HS-5 (cell line): ENCODE measurements at regions not wholly inside any gene's neighbourhood (a gene's known extent, or its start where the extent isn't known, plus 50 kb on each side); places are given as distances from the start of the nearest gene placed in this dataset.

Source experiments
- DNase-seq: peaks from one replicate; pipeline ENCODE4 v3.0.0-alpha.2; 2012; ENCODE audit warnings: low read depth

DNA sequence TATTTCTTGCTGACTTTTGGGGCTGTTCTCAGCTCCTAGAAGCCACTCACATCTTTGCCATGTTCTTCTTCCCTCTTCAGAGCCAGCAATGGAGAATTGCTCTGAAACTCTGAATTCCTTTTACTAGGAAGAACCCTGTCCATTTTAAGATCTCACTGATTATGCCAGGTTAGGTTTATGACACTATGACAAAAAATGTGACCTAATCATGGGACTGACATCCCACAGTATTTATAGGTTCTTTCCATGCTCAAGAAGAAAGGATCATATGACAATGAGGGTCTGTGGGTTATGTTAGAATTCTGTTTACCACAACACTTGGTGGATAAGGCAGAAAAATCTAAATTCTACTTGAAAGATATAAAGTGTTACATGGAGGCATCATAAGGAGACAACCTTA lies 263.3 kb upstream of the CITED2 start:
- DNase-seq, result no peak

GRCh38 chr6:139636391-139636790 lies 261.9 kb upstream of the CITED2 start:
- DNase-seq, result no peak

- no peak for DNase-seq
These were observed 261.1 kb upstream of the CITED2 start for GRCh38 chr6:139635401-139636130.

- DNase-seq, result no peak
These were observed 258.4 kb upstream of the CITED2 start for GRCh38 chr6:139632840-139633239.

- DNase-seq, result no peak
These were observed 253.8 kb upstream of the CITED2 start for GRCh38 chr6:139628270-139628669.

DNA sequence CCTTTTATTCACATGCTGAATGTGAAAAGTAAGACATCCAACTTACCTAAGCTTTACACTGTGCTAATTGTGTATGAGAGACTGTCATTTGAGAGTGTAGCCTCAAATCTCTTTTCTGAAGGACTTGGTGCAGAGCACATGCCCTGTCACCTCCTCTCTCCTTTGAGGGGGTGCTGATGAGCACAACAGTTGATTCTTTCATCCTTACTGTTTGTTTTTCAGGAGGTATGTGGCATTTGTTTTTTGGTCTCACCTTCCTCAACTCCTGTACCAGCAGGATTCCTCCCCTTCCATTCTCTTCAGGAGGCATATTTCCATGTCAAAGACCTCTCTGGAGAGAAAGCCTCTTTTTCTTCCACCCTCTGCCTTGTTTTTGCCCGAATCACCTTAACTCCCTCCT lies 252.6 kb upstream of the CITED2 start:
- no peak for DNase-seq

GRCh38 chr6:139625998-139626975 lies 251.8 kb upstream of the CITED2 start:
- DNase-seq, result no peak

DNA sequence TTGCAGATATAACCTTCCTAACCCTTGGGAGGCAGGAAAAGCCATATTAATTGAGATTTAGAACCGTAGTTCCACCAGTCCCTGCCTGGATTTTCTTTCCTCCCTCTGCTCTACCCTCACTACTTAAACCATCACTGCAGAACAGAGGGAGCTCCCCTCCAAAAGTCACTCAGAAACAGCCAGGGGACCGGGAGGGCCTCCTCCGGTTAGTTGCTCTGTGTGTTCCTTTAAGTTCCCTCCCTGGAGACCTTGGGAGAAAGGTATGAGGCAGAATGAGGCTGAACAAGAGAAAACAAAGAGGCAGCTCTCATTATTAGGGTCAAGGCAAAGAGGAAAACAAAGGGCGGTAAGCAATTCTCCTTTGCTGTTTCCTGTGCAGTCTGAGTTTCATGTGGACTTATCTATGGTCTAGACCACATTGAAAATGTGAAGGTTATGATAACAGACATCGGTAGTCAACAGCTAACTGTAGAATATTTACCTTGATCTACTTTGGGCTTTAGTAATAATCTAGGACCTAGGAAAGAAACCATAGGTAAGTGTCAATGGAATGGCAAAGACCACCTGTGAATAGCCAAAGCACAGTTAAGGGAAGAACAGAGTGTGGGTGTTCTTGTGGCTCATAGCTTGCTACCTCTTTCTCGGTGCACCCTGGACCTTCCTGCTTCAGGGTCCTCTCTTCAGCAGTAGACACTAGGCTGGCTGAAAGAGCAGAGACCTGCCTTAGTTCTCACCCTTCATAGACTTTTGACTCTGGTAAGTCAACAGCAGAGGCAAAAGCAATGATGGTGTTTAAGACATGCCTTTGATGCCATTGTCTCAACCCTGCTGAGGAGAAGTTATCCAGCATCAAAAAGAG lies 250.9 kb upstream of the CITED2 start:
- DNase-seq, result no peak

DNA sequence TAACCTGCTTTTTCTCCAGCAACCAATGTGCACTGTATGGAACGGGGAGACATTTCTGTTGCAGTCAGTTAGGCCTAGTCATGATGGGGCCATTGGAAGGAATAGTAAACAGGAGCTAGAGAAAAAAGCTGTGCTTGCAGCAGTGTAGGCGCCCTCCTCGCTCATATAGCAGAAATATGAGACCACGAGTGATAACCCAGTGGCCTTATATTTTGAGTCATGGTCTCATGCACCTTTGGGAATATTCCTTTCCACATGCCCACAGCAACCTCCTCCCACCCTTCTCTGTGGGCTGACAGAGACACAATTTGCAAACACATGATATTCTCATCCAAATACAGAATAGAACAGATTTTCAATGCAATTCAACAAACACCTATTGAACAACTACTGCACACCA lies 248.9 kb upstream of the CITED2 start:
- no peak for DNase-seq

- DNase-seq, result no peak
These were observed 239.0 kb upstream of the CITED2 start for GRCh38 chr6:139613496-139613895.

- DNase-seq, result no peak
These were observed 237.7 kb upstream of the CITED2 start for GRCh38 chr6:139612135-139612465.

DNA sequence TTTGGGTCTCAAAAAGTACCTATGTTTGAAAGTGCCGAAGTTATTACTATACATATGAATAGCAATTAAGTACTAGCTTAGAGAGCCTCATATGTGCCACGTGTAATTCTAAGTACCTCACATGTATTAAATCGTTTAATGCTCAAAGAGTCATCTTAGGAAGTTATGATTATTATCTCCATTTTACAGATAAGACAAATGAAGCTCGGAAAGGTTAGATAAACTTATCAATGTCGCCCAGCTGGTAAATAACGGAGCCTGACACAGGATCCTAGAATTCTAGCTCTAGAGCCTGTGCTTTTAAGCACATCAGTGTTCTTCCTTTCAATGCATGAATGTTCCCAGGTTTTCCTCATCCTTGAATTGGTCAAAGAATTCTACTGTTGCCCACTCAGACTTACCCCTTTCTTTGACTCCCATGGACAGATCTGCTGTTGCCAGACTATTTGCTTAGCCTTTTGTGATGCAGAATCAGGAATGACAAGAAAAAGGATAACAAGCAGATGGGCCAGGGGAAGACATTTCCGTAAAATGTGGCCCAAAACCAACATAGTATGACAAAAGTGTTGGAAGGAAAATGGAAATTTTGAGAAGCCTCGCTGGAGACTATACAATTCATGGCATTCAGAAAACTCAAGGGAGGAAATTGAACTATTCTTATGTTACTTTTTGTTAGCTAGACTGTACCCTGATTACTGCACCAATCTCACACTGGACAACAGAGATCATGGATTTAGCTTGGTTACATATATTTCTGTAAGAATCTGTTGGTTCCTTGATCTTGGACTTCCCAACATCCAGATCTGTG lies 237.1 kb upstream of the CITED2 start:
- DNase-seq, result no peak

DNA sequence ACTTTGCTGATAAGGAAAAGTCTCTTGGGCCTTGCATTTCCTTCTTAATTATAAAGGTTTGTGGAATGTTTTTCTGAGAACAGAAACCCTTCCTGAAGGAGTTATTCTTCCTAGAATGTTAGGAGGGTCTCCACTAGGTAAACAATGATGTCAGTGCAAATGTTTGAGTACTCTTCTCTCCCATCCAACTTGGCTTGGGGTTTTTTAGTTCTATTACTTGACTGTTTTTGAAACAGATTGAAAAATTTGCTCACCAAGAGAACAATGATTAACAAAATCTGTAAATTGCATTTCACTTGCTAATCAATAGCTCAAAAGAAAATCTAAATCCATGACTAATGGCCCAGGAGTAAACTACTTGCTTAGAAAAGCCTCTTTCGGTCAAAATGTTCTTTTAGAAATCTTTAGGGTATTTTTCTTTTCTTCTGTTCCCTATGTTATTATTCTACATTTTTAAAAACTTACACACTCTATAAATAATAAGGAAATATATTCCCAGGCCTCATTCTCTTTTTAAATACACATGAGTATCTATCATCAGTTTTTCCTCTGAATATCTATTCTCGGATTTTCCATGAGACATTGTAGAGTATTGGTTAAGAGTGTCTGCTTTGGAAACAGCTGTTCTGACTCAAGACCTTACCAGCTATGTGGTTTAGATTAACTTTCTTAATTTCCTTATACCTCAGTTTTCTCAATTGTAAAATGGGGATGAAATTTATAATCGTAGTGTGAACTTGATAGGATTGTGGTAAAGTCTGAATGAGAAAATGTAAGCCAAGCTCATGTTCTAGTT lies 234.2 kb upstream of the CITED2 start:
- DNase-seq, result no peak

DNA sequence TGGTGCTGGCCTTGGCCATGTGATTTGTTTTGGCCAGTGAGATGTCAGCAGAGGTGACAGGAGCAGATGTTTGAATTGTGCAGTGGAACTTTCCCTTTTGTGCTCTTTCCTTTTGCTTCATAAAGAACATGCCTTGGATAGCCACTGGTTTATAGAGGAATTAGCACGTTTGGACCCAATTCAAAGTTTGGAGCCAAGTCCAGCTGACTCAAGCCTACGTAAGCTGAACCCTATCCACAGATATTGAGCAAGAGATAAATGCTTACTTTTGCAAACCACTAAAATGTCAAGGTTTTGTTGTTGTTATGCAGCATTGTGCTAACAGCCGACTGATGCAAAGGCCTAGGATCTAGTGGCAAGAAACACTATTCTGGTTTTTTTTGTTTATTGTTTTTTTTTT lies 230.9 kb upstream of the CITED2 start:
- DNase-seq, result no peak

GRCh38 chr6:139603581-139603980 lies 229.1 kb upstream of the CITED2 start:
- DNase-seq, result no peak

DNA sequence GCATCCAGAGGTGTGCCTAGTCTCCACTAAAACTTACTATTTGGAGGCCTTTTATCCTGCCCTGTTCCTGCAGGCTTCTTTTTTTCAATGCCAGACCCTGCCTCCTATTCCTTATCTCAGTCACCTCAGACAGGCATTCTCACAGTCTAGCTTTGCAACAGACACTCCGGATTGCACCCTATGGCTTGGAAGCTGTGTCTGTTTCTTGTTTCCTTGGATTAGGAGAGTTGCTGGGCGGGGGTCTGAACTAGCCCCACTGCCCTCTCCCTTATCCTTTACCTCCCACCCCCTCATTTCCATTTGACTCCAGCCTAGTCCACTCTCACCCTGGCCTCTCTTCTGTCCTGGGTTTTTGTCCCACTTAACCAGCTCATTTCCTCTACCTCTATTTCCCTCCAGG lies 228.1 kb upstream of the CITED2 start:
- no peak for DNase-seq

- no peak for DNase-seq
These were observed 226.5 kb upstream of the CITED2 start for GRCh38 chr6:139600919-139601475.

GRCh38 chr6:139600343-139600742 lies 225.9 kb upstream of the CITED2 start:
- no peak for DNase-seq

GRCh38 chr6:139597771-139598755 lies 223.6 kb upstream of the CITED2 start:
- DNase-seq, result peak; percentile 93
